Parathyroid adenoma (tissue), 2 donors: ENCODE measurements at regions not wholly inside any gene's neighbourhood (a gene's known extent, or its start where the extent isn't known, plus 50 kb on each side); places are given as distances from the start of the nearest gene placed in this dataset.

Source experiments
- H2AFZ ChIP-seq: fragments of 300-600 bp; sonication (generic); one replicate; pipeline ENCODE4 v1.7.0; 2017; ENCODE audit warnings: antibody characterized with exemption, mild to moderate bottlenecking
- H3K27ac ChIP-seq: fragments of 300-600 bp; sonication (generic); one replicate; pipeline ENCODE4 v1.7.0; 2017
- H3K27me3 ChIP-seq: fragments of 300-600 bp; sonication (generic); one replicate; pipeline ENCODE4 v1.7.0; 2017; ENCODE audit warnings: low read length; ENCODE audit not compliant: control insufficient read depth, insufficient read depth
- H3K36me3 ChIP-seq: fragments of 300-600 bp; sonication (generic); one replicate; pipeline ENCODE4 v1.7.0; 2017; ENCODE audit warnings: low read length; ENCODE audit not compliant: control insufficient read depth, insufficient read depth
- H3K4me1 ChIP-seq: fragments of 300-600 bp; sonication (generic); one replicate; pipeline ENCODE4 v1.7.0; 2017; ENCODE audit warnings: control low read depth
- H3K4me2 ChIP-seq: fragments of 300-600 bp; sonication (generic); one replicate; pipeline ENCODE4 v1.7.0; 2017; ENCODE audit warnings: low read length
- H3K4me3 ChIP-seq: fragments of 300-600 bp; sonication (generic); one replicate; pipeline ENCODE4 v1.7.0; 2017; ENCODE audit warnings: low read depth, low read length
- H3K79me2 ChIP-seq: fragments of 300-600 bp; sonication (generic); one replicate; pipeline ENCODE4 v1.7.0; 2017; ENCODE audit warnings: control low read depth
- H3K9ac ChIP-seq: fragments of 300-600 bp; sonication (generic); one replicate; pipeline ENCODE4 v1.7.0; 2017; ENCODE audit warnings: mild to moderate bottlenecking
- H3K9me3 ChIP-seq: fragments of 300-600 bp; sonication (generic); one replicate; pipeline ENCODE4 v1.7.0; 2017; ENCODE audit warnings: low read length; ENCODE audit not compliant: control insufficient read depth
- CTCF ChIP-seq: fragments of 300-600 bp; sonication (generic); IDR thresholded peaks from one replicate; pipeline ENCODE4 v1.7.0; 2017; ENCODE audit warnings: antibody characterized with exemption, mild to moderate bottlenecking
- donor health status: primary hyperparathyroidism.

DNA sequence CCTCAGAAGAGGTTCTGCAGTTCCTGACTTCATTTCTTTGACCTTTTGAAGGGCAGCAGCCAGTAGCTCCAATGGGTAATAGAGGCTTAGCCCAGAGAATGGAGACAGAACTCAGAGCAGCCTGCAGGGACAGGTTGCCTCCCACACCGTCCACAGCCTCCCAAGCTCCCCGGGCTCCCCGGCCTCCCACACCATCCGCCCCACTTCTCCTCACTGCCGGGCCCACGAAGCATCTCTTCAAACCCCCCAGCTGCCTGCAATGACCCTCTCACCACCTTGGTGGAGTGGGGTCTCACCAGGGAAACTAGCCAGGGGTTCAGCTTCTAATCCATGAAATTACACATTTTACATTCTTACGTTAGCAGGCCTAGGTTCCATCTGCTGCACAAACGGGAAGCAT lies 652.0 kb upstream of the SALL3 start:
- Histone ChIP-seq H3K4me2 (no peak overlapping the region), H2AFZ (no peak overlapping the region)
- no peak for TF ChIP-seq CTCF

GRCh38 chr18:78330766-78331165 lies 648.9 kb upstream of the SALL3 start:
- Histone ChIP-seq H3K79me2 (no peaks in the 10 kb centered on the region), H3K27me3 (no peaks in the 10 kb centered on the region), H3K27ac (no peak overlapping the region), H2AFZ (no peak overlapping the region), H3K4me2 (no peak overlapping the region), H3K9me3 (no peaks in the 10 kb centered on the region), H3K9ac (no peak overlapping the region), H3K4me1 (no peaks in the 10 kb centered on the region), H3K4me3 (no peak overlapping the region), H3K36me3 (no peaks in the 10 kb centered on the region)
- no peak for TF ChIP-seq CTCF

More for the DNA sequence above, 652.0 kb upstream of the SALL3 start:
- Histone ChIP-seq H3K4me3 (no peak overlapping the region), H3K36me3 (no peaks in the 10 kb centered on the region), H3K79me2 (no peaks in the 10 kb centered on the region), H3K9me3 (no peaks in the 10 kb centered on the region), H3K9ac (no peak overlapping the region), H3K27me3 (no peaks in the 10 kb centered on the region), H3K27ac (no peak overlapping the region), H3K4me1 (no peaks in the 10 kb centered on the region)

GRCh38 chr18:78352910-78353309 lies 626.7 kb upstream of the SALL3 start:
- Histone ChIP-seq H3K9ac (no peak overlapping the region), H3K36me3 (no peaks in the 10 kb centered on the region), H3K9me3 (no peaks in the 10 kb centered on the region), H3K79me2 (no peaks in the 10 kb centered on the region), H3K4me1 (no peaks in the 10 kb centered on the region), H3K4me3 (no peak overlapping the region), H3K27me3 (no peaks in the 10 kb centered on the region), H3K27ac (no peak overlapping the region), H2AFZ (no peak overlapping the region), H3K4me2 (no peak overlapping the region)
- TF ChIP-seq CTCF, result no peak

- H3K9me3 ChIP-seq, result no peaks in the 10 kb centered on the region
- H2AFZ ChIP-seq, result no peak overlapping the region
- H3K4me3 ChIP-seq, result no peak overlapping the region
- no peaks in the 10 kb centered on the region for H3K36me3 ChIP-seq
- H3K4me1 ChIP-seq, result no peaks in the 10 kb centered on the region
- no peaks in the 10 kb centered on the region for H3K79me2 ChIP-seq
- H3K9ac ChIP-seq, result no peak overlapping the region
- TF ChIP-seq CTCF, result no peak
- H3K27me3 ChIP-seq, result no peaks in the 10 kb centered on the region
- no peak overlapping the region for H3K27ac ChIP-seq
- H3K4me2 ChIP-seq, result no peak overlapping the region
Observed at GRCh38 chr18:78362198-78362597, 617.4 kb upstream of the SALL3 start.

- H3K79me2 ChIP-seq, result no peaks in the 10 kb centered on the region
- no peak overlapping the region for H3K4me3 ChIP-seq
- H3K36me3 ChIP-seq, result no peaks in the 10 kb centered on the region
- H3K9ac ChIP-seq, result no peak overlapping the region
- H3K4me1 ChIP-seq, result no peaks in the 10 kb centered on the region
- no peaks in the 10 kb centered on the region for H3K9me3 ChIP-seq
- no peak overlapping the region for H2AFZ ChIP-seq
- no peak overlapping the region for H3K27ac ChIP-seq
- H3K27me3 ChIP-seq, result no peaks in the 10 kb centered on the region
- TF ChIP-seq CTCF, result no peak
- H3K4me2 ChIP-seq, result no peak overlapping the region
Observed at GRCh38 chr18:78363556-78364387, 615.8 kb upstream of the SALL3 start.
